ENCODE measurements at regions not wholly inside any gene's neighbourhood (a gene's known extent, or its start where the extent isn't known, plus 50 kb on each side); places are given as distances from the start of the nearest gene placed in this dataset.

DNA sequence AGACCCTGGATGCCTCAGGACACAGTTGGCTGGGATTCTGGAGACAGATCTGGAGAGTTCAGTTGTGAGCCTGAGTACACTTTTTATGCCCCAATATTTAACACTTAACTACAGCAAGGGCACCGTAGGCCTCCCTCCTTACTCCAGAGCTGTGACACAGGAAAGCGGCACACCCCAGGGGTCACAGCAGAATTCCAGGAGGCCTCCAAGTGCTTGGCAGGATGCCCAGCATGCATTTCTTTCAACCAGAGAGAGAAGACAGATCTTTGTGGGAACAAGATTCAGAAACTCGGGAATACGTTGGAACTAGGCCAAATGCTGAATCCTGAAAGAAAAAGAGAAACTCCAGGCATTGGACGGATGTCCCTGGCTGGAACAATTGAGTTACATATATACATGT lies 199.2 kb upstream of the NT5C1B start:
- FAIRE-seq, result no peak

DNA sequence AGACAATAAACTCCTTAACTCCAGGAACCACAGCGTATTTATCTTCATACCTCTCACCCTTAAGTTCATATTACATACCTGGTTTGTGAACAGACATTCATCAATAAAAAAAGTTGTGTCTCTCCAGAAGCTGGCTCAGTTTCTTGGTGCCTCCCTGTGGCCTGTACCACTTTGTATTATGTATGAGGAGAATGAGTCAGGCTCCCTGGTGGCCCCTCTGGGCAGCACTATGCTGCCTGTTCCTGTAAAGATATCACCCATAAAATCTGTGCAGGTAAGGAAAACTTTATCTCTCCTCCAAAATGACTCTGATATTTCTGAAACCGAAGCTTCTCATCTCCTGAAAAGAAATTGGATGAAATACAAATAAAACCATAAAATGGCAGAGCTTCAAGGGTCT lies 198.4 kb upstream of the NT5C1B start:
- DNase-seq (ENCODE audit: insufficient read length, low spot score) (no peak), FAIRE-seq (no peak)
- TF ChIP-seq, protein P1, sequence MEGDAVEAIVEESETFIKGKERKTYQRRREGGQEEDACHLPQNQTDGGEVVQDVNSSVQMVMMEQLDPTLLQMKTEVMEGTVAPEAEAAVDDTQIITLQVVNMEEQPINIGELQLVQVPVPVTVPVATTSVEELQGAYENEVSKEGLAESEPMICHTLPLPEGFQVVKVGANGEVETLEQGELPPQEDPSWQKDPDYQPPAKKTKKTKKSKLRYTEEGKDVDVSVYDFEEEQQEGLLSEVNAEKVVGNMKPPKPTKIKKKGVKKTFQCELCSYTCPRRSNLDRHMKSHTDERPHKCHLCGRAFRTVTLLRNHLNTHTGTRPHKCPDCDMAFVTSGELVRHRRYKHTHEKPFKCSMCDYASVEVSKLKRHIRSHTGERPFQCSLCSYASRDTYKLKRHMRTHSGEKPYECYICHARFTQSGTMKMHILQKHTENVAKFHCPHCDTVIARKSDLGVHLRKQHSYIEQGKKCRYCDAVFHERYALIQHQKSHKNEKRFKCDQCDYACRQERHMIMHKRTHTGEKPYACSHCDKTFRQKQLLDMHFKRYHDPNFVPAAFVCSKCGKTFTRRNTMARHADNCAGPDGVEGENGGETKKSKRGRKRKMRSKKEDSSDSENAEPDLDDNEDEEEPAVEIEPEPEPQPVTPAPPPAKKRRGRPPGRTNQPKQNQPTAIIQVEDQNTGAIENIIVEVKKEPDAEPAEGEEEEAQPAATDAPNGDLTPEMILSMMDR (IDR thresholded peaks at IDR 0.05; ENCODE audit: insufficient read depth, missing control alignments), result no peak

More for the DNA sequence above, 199.2 kb upstream of the NT5C1B start:
- TF ChIP-seq, protein P1 (IDR thresholded peaks at IDR 0.05; ENCODE audit: insufficient read depth, missing control alignments), result no peak
- no peak for DNase-seq (ENCODE audit: insufficient read length, low spot score)

DNA sequence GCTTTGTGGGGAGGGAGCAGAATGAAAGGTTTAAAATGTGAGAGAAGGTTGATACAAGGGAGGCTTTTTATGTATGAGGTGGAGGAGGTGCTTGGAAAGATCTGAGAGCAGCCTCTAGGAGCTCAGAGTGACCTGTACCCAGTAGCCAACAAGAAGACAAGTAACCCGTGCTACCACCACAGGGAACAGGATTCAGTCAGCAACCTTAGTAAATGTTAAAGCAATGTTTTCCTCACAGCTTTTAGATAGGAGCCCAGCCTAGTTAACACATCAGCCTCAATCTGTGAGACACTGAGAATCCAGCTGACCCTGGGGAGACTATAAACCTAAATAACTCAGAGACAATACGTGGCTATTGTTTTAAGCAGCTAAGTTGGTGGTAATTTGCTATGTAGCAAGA lies 194.9 kb upstream of the NT5C1B start:
- TF ChIP-seq, protein P1 (IDR thresholded peaks at IDR 0.05; ENCODE audit: insufficient read depth, missing control alignments), result no peak
- DNase-seq (ENCODE audit: insufficient read length, low spot score), result no peak
- FAIRE-seq, result no peak

DNA sequence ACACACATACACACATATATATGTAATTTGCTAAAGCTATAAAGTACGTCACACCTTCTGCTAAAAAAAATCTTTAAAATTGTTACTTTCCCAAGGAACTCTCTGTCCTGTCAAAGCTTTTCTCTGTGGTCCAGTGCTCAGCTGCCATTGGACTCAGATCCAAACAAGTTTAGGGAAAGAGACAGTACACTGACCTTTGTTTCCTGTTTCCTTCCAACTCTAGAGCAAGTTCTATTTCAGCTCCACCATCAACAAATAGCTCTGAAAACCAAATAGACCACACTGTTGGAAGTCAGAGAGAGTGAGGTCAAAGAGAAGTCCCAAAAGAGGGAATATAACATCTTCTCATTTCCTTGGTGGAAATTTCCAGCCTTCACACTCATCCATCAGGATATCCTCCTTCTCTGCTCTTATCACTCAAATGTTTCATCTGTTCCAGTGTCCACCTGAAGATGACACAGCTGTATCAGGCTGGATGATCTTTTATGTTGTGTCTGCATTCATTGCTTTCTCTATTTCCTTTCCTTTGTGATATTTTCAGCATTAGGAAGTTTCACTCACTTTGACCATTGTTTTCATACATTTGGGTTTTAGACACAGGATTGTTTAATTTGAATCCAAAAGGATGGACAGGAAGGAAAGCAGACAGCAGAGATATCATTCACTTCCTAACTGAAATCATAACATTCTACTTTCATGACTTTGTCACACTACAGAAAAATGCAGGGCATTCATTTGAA lies 192.3 kb upstream of the NT5C1B start:
- FAIRE-seq (no peak), DNase-seq (ENCODE audit: insufficient read length, low spot score) (no peak)
- TF ChIP-seq, protein P1 (IDR thresholded peaks at IDR 0.05; ENCODE audit: insufficient read depth, missing control alignments), result no peak

DNA sequence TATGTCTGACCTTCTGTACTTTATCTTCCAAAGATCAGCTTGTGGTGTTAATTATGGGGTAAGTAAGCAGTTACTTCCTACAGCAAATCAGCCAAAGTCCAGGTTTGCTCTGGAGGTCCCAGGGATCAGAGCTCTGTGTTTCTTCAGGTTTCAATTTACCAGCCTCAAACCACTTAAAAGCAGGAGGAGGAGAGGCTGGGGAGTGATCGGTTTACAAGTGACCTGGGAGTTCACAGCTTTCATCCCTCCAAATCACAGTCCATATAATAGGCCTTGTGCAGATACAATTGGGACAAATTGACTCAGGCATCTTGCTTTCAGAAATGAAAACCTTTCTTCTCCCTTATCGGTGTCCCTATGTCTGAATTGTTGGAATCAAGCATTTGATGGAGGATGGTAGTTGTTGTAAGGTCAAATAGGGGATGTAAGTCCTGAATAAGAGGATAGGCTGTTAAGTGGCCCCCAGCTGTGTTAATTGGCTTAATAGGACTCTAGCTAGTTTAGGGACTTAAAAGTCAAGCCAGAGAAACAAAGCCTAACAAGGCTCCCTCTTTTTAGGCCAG lies 188.0 kb upstream of the NT5C1B start:
- FAIRE-seq (no peak), DNase-seq (ENCODE audit: insufficient read length, low spot score) (no peak)
- TF ChIP-seq, protein P1 (IDR thresholded peaks at IDR 0.05; ENCODE audit: insufficient read depth, missing control alignments), result no peak

DNA sequence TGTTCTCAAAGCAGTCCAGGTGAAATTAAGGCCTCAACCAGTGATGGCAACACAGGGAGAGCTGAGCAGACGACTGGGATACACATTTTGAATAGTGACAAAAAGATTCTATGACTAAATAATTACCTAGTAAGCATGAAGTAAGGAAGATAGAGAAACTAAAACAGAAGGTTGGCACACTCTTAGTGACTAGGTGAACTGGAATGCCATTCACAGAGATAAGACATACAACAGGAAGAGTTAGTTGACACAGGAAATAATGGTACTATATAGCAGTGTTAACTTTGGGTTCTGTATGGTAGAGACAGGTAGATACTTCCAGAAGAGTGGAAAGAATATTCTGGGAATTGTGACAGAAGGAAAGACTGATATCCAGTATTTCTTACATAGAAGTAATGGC lies 181.8 kb upstream of the NT5C1B start:
- DNase-seq (ENCODE audit: insufficient read length, low spot score) (no peak), FAIRE-seq (no peak)
- TF ChIP-seq, protein P1 (IDR thresholded peaks at IDR 0.05; ENCODE audit: insufficient read depth, missing control alignments), result no peak

DNA sequence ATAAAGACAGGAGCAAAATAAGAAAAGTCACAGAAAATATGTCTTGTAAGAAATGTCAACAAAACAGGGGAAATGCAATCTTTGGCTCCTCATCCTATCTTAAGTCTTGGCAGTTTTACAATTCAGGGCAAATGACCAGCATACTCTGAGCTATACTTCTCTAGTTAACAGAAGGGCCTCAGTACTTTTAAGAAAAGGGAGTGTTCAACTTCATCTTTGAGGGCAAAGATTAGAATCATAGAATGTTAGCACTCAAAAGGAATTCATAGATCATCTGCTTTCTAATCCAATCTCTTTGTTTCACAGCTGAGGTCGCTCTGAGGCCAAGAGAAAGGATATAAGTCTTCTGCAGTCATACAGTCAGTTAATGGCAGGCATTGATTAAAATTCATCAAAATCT lies 174.0 kb upstream of the NT5C1B start:
- TF ChIP-seq, protein P1 (IDR thresholded peaks at IDR 0.05; ENCODE audit: insufficient read depth, missing control alignments), result no peak
- no peak for FAIRE-seq
- DNase-seq (ENCODE audit: insufficient read length, low spot score), result no peak

Measured in D721Med (cell line).